Astrocyte (in vitro differentiated cells and primary cell): ENCODE measurements at regions not wholly inside any gene's neighbourhood (a gene's known extent, or its start where the extent isn't known, plus 50 kb on each side); places are given as distances from the start of the nearest gene placed in this dataset.

Experiments
- DNase-seq: peaks from one replicate; pipeline ENCODE4 v3.0.0-alpha.2; 2010; ENCODE audit warnings: low read depth
- FAIRE-seq: peaks from 2 replicates; lab custom pipeline; 2011; peaks lifted over from hg19 to GRCh38; lab: Jason Lieb, UNC
- H2AFZ ChIP-seq: 2 replicates; pipeline ENCODE4 v1.6.0; 2012; ENCODE audit warnings: low read depth, low read length, inconsistent platforms
- H3K27ac ChIP-seq: 2 replicates; pipeline ENCODE4 v1.5.1; 2011; ENCODE audit warnings: low read depth, low read length, inconsistent platforms
- H3K27me3 ChIP-seq: 2 replicates; pipeline ENCODE4 v1.6.0; 2011; ENCODE audit warnings: low read length, inconsistent platforms; ENCODE audit not compliant: insufficient read depth
- H3K36me3 ChIP-seq: 2 replicates; pipeline ENCODE4 v1.5.1; 2011; ENCODE audit warnings: low read length, inconsistent platforms; ENCODE audit not compliant: insufficient read depth
- H3K4me1 ChIP-seq: 2 replicates; pipeline ENCODE4 v1.5.1; 2011; ENCODE audit warnings: low read length, inconsistent platforms; ENCODE audit not compliant: insufficient read depth
- H3K4me2 ChIP-seq: 2 replicates; pipeline ENCODE4 v1.6.0; 2012; ENCODE audit warnings: low read length, inconsistent platforms
- H3K4me3 ChIP-seq: 2 replicates; pipeline ENCODE4 v1.5.1; 2011; ENCODE audit warnings: low read depth, mild to moderate bottlenecking, low read length, inconsistent platforms; ENCODE audit not compliant: insufficient read depth
- H3K79me2 ChIP-seq: 2 replicates; pipeline ENCODE4 v1.6.0; 2012; ENCODE audit warnings: mild to moderate bottlenecking, low read length, inconsistent platforms; ENCODE audit not compliant: insufficient read depth
- H3K9ac ChIP-seq: 2 replicates; pipeline ENCODE4 v1.6.0; 2012; ENCODE audit warnings: mild to moderate bottlenecking, low read length, inconsistent platforms
- H3K9me3 ChIP-seq: 2 replicates; pipeline ENCODE4 v1.5.1; 2012; ENCODE audit warnings: low read depth, mild to moderate bottlenecking, low read length, inconsistent platforms; ENCODE audit not compliant: insufficient read depth
- H4K20me1 ChIP-seq: 2 replicates; pipeline ENCODE4 v1.6.0; 2012; ENCODE audit warnings: low read length, inconsistent platforms; ENCODE audit not compliant: insufficient read depth
- H3K27ac Mint-ChIP-seq: one replicate; pipeline ENCODE4 v1.8.0; 2021; ENCODE audit warnings: mild to moderate bottlenecking, mixed read lengths; ENCODE audit not compliant: unreplicated experiment
- H3K27me3 Mint-ChIP-seq: one replicate; pipeline ENCODE4 v1.8.0; 2021; ENCODE audit warnings: low read depth, mixed read lengths; ENCODE audit not compliant: unreplicated experiment
- H3K36me3 Mint-ChIP-seq: one replicate; pipeline ENCODE4 v1.8.0; 2021; ENCODE audit warnings: low read depth, mixed read lengths; ENCODE audit not compliant: unreplicated experiment
- H3K4me1 Mint-ChIP-seq: one replicate; pipeline ENCODE4 v1.8.0; 2021; ENCODE audit warnings: low read depth, mixed read lengths; ENCODE audit not compliant: unreplicated experiment
- H3K4me3 Mint-ChIP-seq: one replicate; pipeline ENCODE4 v1.8.0; 2021; ENCODE audit warnings: mild to moderate bottlenecking, moderate library complexity, mixed read lengths; ENCODE audit not compliant: unreplicated experiment
- H3K9me3 Mint-ChIP-seq: one replicate; pipeline ENCODE4 v1.8.0; 2021; ENCODE audit warnings: mild to moderate bottlenecking, mixed read lengths; ENCODE audit not compliant: unreplicated experiment
- CTCF ChIP-seq: IDR thresholded peaks from 2 replicates; pipeline ENCODE4 v1.5.1; 2011; ENCODE audit warnings: low read depth, mild to moderate bottlenecking, inconsistent platforms, low read length, moderate library complexity; ENCODE audit not compliant: insufficient read depth
- EZH2 ChIP-seq: IDR thresholded peaks from 2 replicates; pipeline ENCODE4 v1.6.1; 2012; ENCODE audit warnings: mild to moderate bottlenecking, low read length, inconsistent platforms; ENCODE audit not compliant: insufficient read depth

GRCh38 chr4:42326524-42326923 is 70.8 kb upstream of the SHISA3 start:
- Mint-ChIP-seq H3K4me3 (no peak overlapping the region), H3K27ac (no peak overlapping the region), H3K4me1 (no peaks in the 10 kb centered on the region), H3K9me3 (peaks cover 8% of the 10 kb centered on the region), H3K36me3 (no peaks in the 10 kb centered on the region), H3K27me3 (peaks cover 3% of the 10 kb centered on the region)
- no peaks in the 10 kb centered on the region for H3K79me2 ChIP-seq
- H3K27me3 ChIP-seq = no peaks in the 10 kb centered on the region
- H3K4me3 ChIP-seq = no peak overlapping the region
- H3K27ac ChIP-seq = no peak overlapping the region
- no peak overlapping the region for H3K4me2 ChIP-seq
- no peak overlapping the region for H3K9ac ChIP-seq
- H2AFZ ChIP-seq = no peak overlapping the region
- H4K20me1 ChIP-seq = no peaks in the 10 kb centered on the region
- DNase-seq = no peak
- H3K9me3 ChIP-seq = no peaks in the 10 kb centered on the region
- H3K4me1 ChIP-seq = no peaks in the 10 kb centered on the region
- H3K36me3 ChIP-seq = no peaks in the 10 kb centered on the region
- TF ChIP-seq CTCF (no peak), EZH2 (no peak)
- no peak for FAIRE-seq

DNA sequence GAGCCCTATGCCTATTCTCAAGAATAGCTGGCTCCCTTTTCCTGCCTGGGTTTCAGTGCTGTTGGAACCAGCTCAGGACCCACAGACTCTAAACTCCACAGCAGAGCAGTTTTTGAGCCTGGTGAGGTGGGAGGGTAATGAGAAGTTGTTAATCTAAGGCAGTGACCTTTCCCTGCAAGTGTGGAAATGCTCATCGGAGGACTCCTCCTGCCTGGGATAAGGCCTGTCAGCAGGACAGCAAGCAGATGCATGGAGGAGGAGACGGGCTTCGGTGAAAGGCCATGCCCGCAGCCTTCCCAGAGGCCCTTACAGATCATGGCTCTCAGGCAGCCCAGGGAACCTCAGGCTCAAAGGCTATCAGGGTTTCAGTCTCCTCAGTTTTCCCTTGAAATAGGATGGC is 70.0 kb upstream of the SHISA3 start:
- no peak for TF ChIP-seq CTCF
- no peak for TF ChIP-seq EZH2
- H3K9me3 ChIP-seq = no peaks in the 10 kb centered on the region
- Mint-ChIP-seq H3K9me3 (peaks cover 8% of the 10 kb centered on the region), H3K4me1 (peaks cover 5% of the 10 kb centered on the region), H3K27me3 (peaks cover 3% of the 10 kb centered on the region), H3K4me3 (no peak overlapping the region), H3K27ac (no peak overlapping the region), H3K36me3 (no peaks in the 10 kb centered on the region)
- H3K79me2 ChIP-seq = no peaks in the 10 kb centered on the region
- H4K20me1 ChIP-seq = no peaks in the 10 kb centered on the region
- FAIRE-seq (no peak), DNase-seq (no peak)
- H3K27me3 ChIP-seq = no peaks in the 10 kb centered on the region
- H3K9ac ChIP-seq = no peak overlapping the region
- H3K27ac ChIP-seq = no peak overlapping the region
- no peak overlapping the region for H3K4me3 ChIP-seq
- no peak overlapping the region for H3K4me2 ChIP-seq
- H3K4me1 ChIP-seq = peaks cover 4% of the 10 kb centered on the region
- no peak overlapping the region for H2AFZ ChIP-seq
- no peaks in the 10 kb centered on the region for H3K36me3 ChIP-seq

DNA sequence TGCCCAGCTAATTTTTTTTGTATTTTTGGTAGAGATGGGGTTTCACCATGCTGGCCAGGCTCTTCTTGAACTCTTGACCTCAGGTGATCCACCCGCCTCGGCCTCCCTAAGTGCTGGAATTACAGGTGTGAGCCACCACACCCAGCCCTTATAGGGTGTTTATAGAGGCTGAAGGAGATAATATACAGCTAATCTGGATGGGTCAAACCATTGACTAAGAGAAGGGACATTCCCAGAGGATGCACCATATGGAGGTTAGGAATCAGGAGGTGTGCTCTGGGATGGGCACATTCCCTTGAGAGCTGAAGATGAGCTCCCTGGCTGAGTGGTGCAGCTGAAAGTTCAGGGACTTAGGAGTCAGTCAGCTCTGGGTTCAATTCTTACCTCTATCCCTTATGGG is 68.3 kb upstream of the SHISA3 start:
- Histone ChIP-seq H3K4me1 (peaks cover 4% of the 10 kb centered on the region), H3K9me3 (no peaks in the 10 kb centered on the region), H3K27ac (no peak overlapping the region), H3K27me3 (no peaks in the 10 kb centered on the region), H3K36me3 (no peaks in the 10 kb centered on the region), H3K79me2 (no peaks in the 10 kb centered on the region), H3K9ac (no peak overlapping the region), H4K20me1 (no peaks in the 10 kb centered on the region), H2AFZ (no peak overlapping the region), H3K4me2 (no peak overlapping the region), H3K4me3 (no peak overlapping the region)
- FAIRE-seq (no peak), DNase-seq (no peak)
- H3K27ac Mint-ChIP-seq = no peak overlapping the region
- H3K36me3 Mint-ChIP-seq = no peaks in the 10 kb centered on the region
- no peak overlapping the region for H3K4me3 Mint-ChIP-seq
- peaks cover 3% of the 10 kb centered on the region for H3K27me3 Mint-ChIP-seq
- TF ChIP-seq CTCF (no peak), EZH2 (no peak)
- peaks cover 10% of the 10 kb centered on the region for H3K9me3 Mint-ChIP-seq
- H3K4me1 Mint-ChIP-seq = peaks cover 5% of the 10 kb centered on the region
